Stomach (tissue), 4 donors: ENCODE measurements at regions not wholly inside any gene's neighbourhood (a gene's known extent, or its start where the extent isn't known, plus 50 kb on each side); places are given as distances from the start of the nearest gene placed in this dataset.

Experiments
- EP300 ChIP-seq: sonication (generic); formaldehyde crosslinking; IDR thresholded peaks from one replicate; pipeline ENCODE4 v1.6.1; 2017; ENCODE audit warnings: antibody characterized with exemption
- POLR2A ChIP-seq, 4 donors: fragments of 450-650 bp; IDR thresholded peaks; one replicate each; pipeline ENCODE4 v1.6.1; 2016; ENCODE audit warnings: antibody characterized with exemption in 4 of 4, control low read depth in 2 of 4, mild to moderate bottlenecking in 1 of 4, moderate library complexity in 1 of 4
- POLR2AphosphoS5 ChIP-seq, 3 donors: sonication (generic); formaldehyde crosslinking; IDR thresholded peaks; one replicate each; pipeline ENCODE4 v1.6.1; 2016; ENCODE audit warnings: antibody characterized with exemption in 3 of 3
- TF ChIP-seq, protein P1 (sequence below), 7 experiments: fragments of 450-650 bp in 4 of 7; fragments of 200-600 bp in 3 of 7; sonication (generic) in 3 of 7; IDR thresholded peaks; one replicate each; pipeline ENCODE4 v1.5.1; 2016 to 2019; ENCODE audit warnings: antibody characterized with exemption in 7 of 7, control low read depth in 2 of 7, mild to moderate bottlenecking in 1 of 7

DNA sequence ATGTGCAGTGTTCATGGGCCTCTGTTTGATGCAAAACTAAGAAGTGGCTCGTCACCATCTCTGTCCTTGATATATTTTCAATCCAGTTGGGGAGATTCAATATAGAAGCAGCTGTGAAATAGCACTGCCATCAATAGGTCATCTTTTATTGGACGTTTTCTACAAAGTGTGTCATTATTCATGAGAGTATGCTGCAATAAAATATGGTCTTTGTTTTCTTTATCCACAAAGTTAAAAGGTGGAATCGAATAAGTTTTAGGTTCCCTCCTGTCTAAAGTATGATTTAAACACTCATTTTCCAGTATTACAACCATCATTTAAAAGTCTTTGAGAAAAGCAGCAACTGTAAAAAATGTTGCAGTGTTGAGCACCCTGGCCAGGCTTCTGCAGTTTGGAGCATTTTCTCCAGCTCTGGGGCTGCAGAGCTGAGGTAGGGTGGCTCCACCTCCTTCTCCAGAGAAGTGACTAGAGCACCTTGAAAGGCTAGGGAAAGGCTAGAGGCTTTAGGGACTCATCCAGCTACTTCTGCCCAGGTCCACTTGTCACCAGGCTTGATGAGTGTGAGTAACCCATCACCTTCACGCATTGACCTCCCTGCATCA, 56.5 kb upstream of the DNAH14 start:
- TF ChIP-seq POLR2A (IDR thresholded peaks at IDR 0.05), result no peak
- TF ChIP-seq, protein P1, sequence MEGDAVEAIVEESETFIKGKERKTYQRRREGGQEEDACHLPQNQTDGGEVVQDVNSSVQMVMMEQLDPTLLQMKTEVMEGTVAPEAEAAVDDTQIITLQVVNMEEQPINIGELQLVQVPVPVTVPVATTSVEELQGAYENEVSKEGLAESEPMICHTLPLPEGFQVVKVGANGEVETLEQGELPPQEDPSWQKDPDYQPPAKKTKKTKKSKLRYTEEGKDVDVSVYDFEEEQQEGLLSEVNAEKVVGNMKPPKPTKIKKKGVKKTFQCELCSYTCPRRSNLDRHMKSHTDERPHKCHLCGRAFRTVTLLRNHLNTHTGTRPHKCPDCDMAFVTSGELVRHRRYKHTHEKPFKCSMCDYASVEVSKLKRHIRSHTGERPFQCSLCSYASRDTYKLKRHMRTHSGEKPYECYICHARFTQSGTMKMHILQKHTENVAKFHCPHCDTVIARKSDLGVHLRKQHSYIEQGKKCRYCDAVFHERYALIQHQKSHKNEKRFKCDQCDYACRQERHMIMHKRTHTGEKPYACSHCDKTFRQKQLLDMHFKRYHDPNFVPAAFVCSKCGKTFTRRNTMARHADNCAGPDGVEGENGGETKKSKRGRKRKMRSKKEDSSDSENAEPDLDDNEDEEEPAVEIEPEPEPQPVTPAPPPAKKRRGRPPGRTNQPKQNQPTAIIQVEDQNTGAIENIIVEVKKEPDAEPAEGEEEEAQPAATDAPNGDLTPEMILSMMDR (IDR thresholded peaks at IDR 0.05), result no peak
- no peak for TF ChIP-seq EP300
- TF ChIP-seq POLR2AphosphoS5 (IDR thresholded peaks at IDR 0.05), result no peak
